CD4-positive, alpha-beta T cell treated with Interleukin-17A for 4 hours (primary cell): ENCODE measurements at regions not wholly inside any gene's neighbourhood (a gene's known extent, or its start where the extent isn't known, plus 50 kb on each side); places are given as distances from the start of the nearest gene placed in this dataset.
"Not testable (repeated sequence)": the region's sequence is repeated elsewhere in the genome, so short reads cannot be mapped to it uniquely, and the experiment has no call there.

Experiments used
- DNase-seq: peaks from one replicate; pipeline ENCODE4 v3.0.0-alpha.2; 2020; ENCODE audit warnings: mixed read lengths

- DNase-seq: no peak
Measured at GRCh38 chr5:104096451-104096850, 533.9 kb upstream of the NUDT12 start.

- DNase-seq: no peak
Measured at GRCh38 chr5:104095527-104095926, 532.9 kb upstream of the NUDT12 start.

- no peak for DNase-seq
Measured at GRCh38 chr5:104088876-104089778, 526.5 kb upstream of the NUDT12 start.

GRCh38 chr5:104084896-104085295 lies 522.3 kb upstream of the NUDT12 start:
- DNase-seq: no peak

- DNase-seq: no peak
Measured at GRCh38 chr5:104082754-104083153, 520.2 kb upstream of the NUDT12 start.

GRCh38 chr5:104081232-104081631 lies 518.6 kb upstream of the NUDT12 start:
- no peak for DNase-seq

- DNase-seq: no peak
Measured at GRCh38 chr5:104080646-104081175, 518.1 kb upstream of the NUDT12 start.

GRCh38 chr5:104079861-104080645 lies 517.5 kb upstream of the NUDT12 start:
- not testable (repeated sequence) for DNase-seq

- no peak for DNase-seq
Measured at GRCh38 chr5:104071887-104072286, 509.3 kb upstream of the NUDT12 start.

GRCh38 chr5:104062621-104063377 lies 500.2 kb upstream of the NUDT12 start:
- DNase-seq: no peak

- DNase-seq: no peak
Measured at GRCh38 chr5:104061707-104062106, 499.1 kb upstream of the NUDT12 start.

GRCh38 chr5:104053353-104053649 lies 490.7 kb upstream of the NUDT12 start:
- DNase-seq: no peak

- no peak for DNase-seq
Measured at GRCh38 chr5:104052558-104053352, 490.2 kb upstream of the NUDT12 start.

- no peak for DNase-seq
Measured at GRCh38 chr5:104050436-104050835, 487.8 kb upstream of the NUDT12 start.

- no peak for DNase-seq
Measured at GRCh38 chr5:104049752-104050151, 487.2 kb upstream of the NUDT12 start.

GRCh38 chr5:104048231-104048630 lies 485.6 kb upstream of the NUDT12 start:
- DNase-seq: no peak

GRCh38 chr5:104045987-104046386 lies 483.4 kb upstream of the NUDT12 start:
- no peak for DNase-seq

GRCh38 chr5:104039871-104040270 lies 477.3 kb upstream of the NUDT12 start:
- not testable (repeated sequence) for DNase-seq

GRCh38 chr5:104037136-104037535 lies 474.5 kb upstream of the NUDT12 start:
- not testable (repeated sequence) for DNase-seq

- not testable (repeated sequence) for DNase-seq
Measured at GRCh38 chr5:104033186-104033585, 470.6 kb upstream of the NUDT12 start.

GRCh38 chr5:104024538-104024937 lies 461.9 kb upstream of the NUDT12 start:
- no peak for DNase-seq

- no peak for DNase-seq
Measured at GRCh38 chr5:104023739-104024138, 461.1 kb upstream of the NUDT12 start.
